Stomach (tissue), 8 donors: ENCODE measurements at regions not wholly inside any gene's neighbourhood (a gene's known extent, or its start where the extent isn't known, plus 50 kb on each side); places are given as distances from the start of the nearest gene placed in this dataset.

ENCODE experiments used
- DNase-seq, 2 donors: peaks; one replicate each; pipeline versions ENCODE4 v3.0.0 to v3.0.0-alpha.2; 2013 to 2019
- H3K27ac ChIP-seq, 5 donors: fragments of 200-600 bp in 4 of 5; sonication (generic) in 4 of 5; one replicate each; pipeline ENCODE4 v1.5.1; 2013 to 2019; ENCODE audit warnings: mild to moderate bottlenecking in 1 of 5, moderate library complexity in 1 of 5
- H3K27me3 ChIP-seq, 3 donors: fragments of 200-600 bp; sonication (generic); one replicate each; pipeline ENCODE4 v1.5.1; 2017 to 2019; ENCODE audit warnings: mixed run types in 1 of 3
- H3K36me3 ChIP-seq, 4 donors: fragments of 200-600 bp; sonication (generic); 1 replicate in 3 of 4; 2 replicates in 1 of 4; pipeline ENCODE4 v1.5.1; 2016 to 2019
- H3K4me1 ChIP-seq, 4 donors: fragments of 200-600 bp; sonication (generic); one replicate each; pipeline ENCODE4 v1.5.1; 2016 to 2019
- H3K4me3 ChIP-seq, 4 donors: fragments of 200-600 bp; sonication (generic) in 3 of 4; one replicate each; pipeline ENCODE4 v1.5.1; 2016 to 2019; ENCODE audit warnings: mild to moderate bottlenecking in 1 of 4
- H3K9me3 ChIP-seq, 4 donors: fragments of 200-600 bp; sonication (generic); one replicate each; pipeline ENCODE4 v1.5.1; 2016 to 2019
- CTCF ChIP-seq, 7 experiments: fragments of 450-650 bp in 4 of 7; fragments of 200-600 bp in 3 of 7; sonication (generic) in 3 of 7; IDR thresholded peaks; one replicate each; pipeline ENCODE4 v1.5.1; 2016 to 2019; ENCODE audit warnings: antibody characterized with exemption in 7 of 7, control low read depth in 2 of 7, mild to moderate bottlenecking in 1 of 7
- EP300 ChIP-seq: sonication (generic); formaldehyde crosslinking; IDR thresholded peaks from one replicate; pipeline ENCODE4 v1.6.1; 2017; ENCODE audit warnings: antibody characterized with exemption
- POLR2A ChIP-seq, 4 donors: fragments of 450-650 bp; IDR thresholded peaks; one replicate each; pipeline ENCODE4 v1.6.1; 2016; ENCODE audit warnings: antibody characterized with exemption in 4 of 4, control low read depth in 2 of 4, mild to moderate bottlenecking in 1 of 4, moderate library complexity in 1 of 4
- POLR2AphosphoS5 ChIP-seq, 3 donors: sonication (generic); formaldehyde crosslinking; IDR thresholded peaks; one replicate each; pipeline ENCODE4 v1.6.1; 2016; ENCODE audit warnings: antibody characterized with exemption in 3 of 3
- WGBS, 5 donors: extraction: QIAGEN DNeasy Blood & Tissue Kit in 3 of 5; methylation state at CpG; one replicate each; pipeline versions ENCODE4 v1.1.5 to v1.1.7; 2013 to 2018; 5-methylcytosine and 5-hydroxymethylcytosine counted together
- intact Hi-C: fragments of 100-400 bp; cut with DNase I; formaldehyde crosslinking; loops from one replicate; pipeline ENCODE4 v1.15.1; 2023; ENCODE audit warnings: low total_unique reads
- donor health status: healthy with polysubstance abuse.
- donor health status: Bipolar disorder and iron deficiency.
- donor health status: healthy.

DNA sequence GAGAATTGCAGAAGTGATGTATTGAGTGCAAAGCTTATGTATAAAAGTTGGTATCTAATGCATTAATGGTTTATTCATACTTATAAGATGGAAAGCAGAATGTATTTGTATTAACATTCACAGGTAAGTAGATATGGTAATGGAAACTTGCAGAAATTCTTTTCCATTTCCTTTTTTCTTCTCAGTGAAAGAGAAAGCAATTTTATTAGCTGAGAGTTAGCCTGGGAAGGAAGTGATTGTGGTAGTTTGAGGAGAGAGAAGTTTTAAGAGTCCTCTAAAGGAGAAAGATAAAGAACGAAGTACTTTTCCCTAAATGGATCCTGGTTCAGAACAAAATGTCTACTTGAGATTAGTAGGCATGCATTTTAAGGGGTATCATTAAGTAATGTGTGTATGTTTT is 60.1 kb upstream of the OSTN start:
- H3K36me3 ChIP-seq = no peaks in the 10 kb centered on the region
- no peak overlapping the region for H3K27ac ChIP-seq
- no peaks in the 10 kb centered on the region for H3K27me3 ChIP-seq
- no peaks in the 10 kb centered on the region for H3K4me1 ChIP-seq
- 26 to 58% (median 34%) methylated on average over 1 of the region's 1 CpG for WGBS, 5 donors
- TF ChIP-seq POLR2A (IDR thresholded peaks at IDR 0.05) (no peak), POLR2AphosphoS5 (IDR thresholded peaks at IDR 0.05) (no peak), CTCF (IDR thresholded peaks at IDR 0.05) (no peak)
- H3K9me3 ChIP-seq = no peaks in the 10 kb centered on the region
- no peak for DNase-seq
- intact Hi-C loops = no loop called here
- H3K4me3 ChIP-seq = no peak overlapping the region

DNA sequence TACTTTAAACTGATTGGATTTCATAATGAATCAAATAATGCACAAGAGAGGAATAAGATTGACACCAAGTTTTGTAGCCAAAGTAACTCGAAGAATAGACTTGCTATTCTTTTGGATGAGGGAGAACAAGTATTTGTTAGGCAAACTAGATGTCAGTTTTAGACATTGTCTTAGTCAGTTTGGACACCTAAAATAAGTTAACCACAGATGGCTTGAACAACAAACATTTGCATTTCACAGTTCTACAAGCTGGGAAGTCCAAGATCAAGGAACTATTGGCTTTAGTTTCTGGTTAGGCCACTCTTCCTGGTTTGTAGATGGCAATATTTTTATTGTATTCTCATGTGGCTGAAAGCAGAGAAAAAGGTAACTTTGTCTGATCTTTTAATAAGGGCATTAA is 61.3 kb upstream of the OSTN start:
- WGBS, 5 donors = 80 to 94% (median 91%) methylated on average over 1 of the region's 1 CpG
- H3K27me3 ChIP-seq = no peaks in the 10 kb centered on the region
- no peak overlapping the region for H3K27ac ChIP-seq
- TF ChIP-seq POLR2A (IDR thresholded peaks at IDR 0.05) (no peak), CTCF (IDR thresholded peaks at IDR 0.05) (no peak), POLR2AphosphoS5 (IDR thresholded peaks at IDR 0.05) (no peak), EP300 (no peak)
- intact Hi-C loops = no loop called here
- no peaks in the 10 kb centered on the region for H3K9me3 ChIP-seq
- H3K4me3 ChIP-seq = no peak overlapping the region
- H3K36me3 ChIP-seq = no peaks in the 10 kb centered on the region
- no peak for DNase-seq
- H3K4me1 ChIP-seq = no peaks in the 10 kb centered on the region

DNA sequence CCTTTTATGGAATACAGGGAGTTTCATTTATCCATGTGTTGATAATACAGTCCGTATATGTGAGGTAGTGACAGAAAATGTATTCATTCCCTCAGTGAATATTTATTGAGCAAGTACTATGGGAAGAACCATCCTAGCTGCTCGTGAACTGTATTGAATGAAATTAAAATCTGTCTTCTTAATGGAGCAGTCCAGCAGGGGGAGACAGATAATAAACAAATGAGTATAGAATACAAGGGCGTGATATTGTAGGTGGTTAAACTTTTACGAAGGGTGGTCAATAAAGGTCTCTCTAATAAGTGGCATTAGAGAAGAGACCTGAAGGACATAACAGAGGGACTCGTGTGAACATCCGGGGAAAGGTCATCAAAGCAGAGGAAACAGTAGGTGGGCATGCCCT is 62.7 kb upstream of the OSTN start:
- WGBS, 5 donors = 82 to 94% (median 90%) methylated on average over 6 of the region's 6 CpGs
- intact Hi-C loops = no loop called here
- TF ChIP-seq CTCF (IDR thresholded peaks at IDR 0.05) (peak in 1 of 7 experiments; percentile 10), POLR2AphosphoS5 (IDR thresholded peaks at IDR 0.05) (no peak), POLR2A (IDR thresholded peaks at IDR 0.05) (no peak)

GRCh38 chr3:191135175-191135574 is 63.9 kb upstream of the OSTN start:
- Histone ChIP-seq H3K4me3 (no peak overlapping the region), H3K36me3 (no peaks in the 10 kb centered on the region)
- WGBS, 5 donors = 70 to 89% (median 86%) methylated on average over 2 of the region's 2 CpGs

More for the DNA sequence above, 62.7 kb upstream of the OSTN start:
- H3K36me3 ChIP-seq = no peaks in the 10 kb centered on the region
- no peak for DNase-seq
- H3K27me3 ChIP-seq = no peaks in the 10 kb centered on the region
- no peak overlapping the region for H3K4me3 ChIP-seq
- H3K9me3 ChIP-seq = no peaks in the 10 kb centered on the region
- no peaks in the 10 kb centered on the region for H3K4me1 ChIP-seq
- H3K27ac ChIP-seq = no peak overlapping the region

More at GRCh38 chr3:191135175-191135574, 63.9 kb upstream of the OSTN start:
- Histone ChIP-seq H3K9me3 (no peaks in the 10 kb centered on the region), H3K27me3 (no peaks in the 10 kb centered on the region), H3K27ac (no peak overlapping the region), H3K4me1 (no peaks in the 10 kb centered on the region)
- DNase-seq = no peak
- TF ChIP-seq POLR2AphosphoS5 (IDR thresholded peaks at IDR 0.05) = no peak
- no peak for TF ChIP-seq EP300
- TF ChIP-seq POLR2A (IDR thresholded peaks at IDR 0.05) = no peak
- no peak for TF ChIP-seq CTCF (IDR thresholded peaks at IDR 0.05)
- intact Hi-C loops = no loop called here
